Sigmoid colon (tissue), 4 donors: ENCODE measurements at regions not wholly inside any gene's neighbourhood (a gene's known extent, or its start where the extent isn't known, plus 50 kb on each side); places are given as distances from the start of the nearest gene placed in this dataset.

Experiments used
- POLR2A ChIP-seq, 2 donors: fragments of 450-650 bp; IDR thresholded peaks; one replicate each; pipeline ENCODE4 v1.6.1; 2016; ENCODE audit warnings: antibody characterized with exemption in 2 of 2, mild to moderate bottlenecking in 2 of 2, moderate library complexity in 2 of 2
- POLR2AphosphoS5 ChIP-seq, 4 donors: sonication (generic); formaldehyde crosslinking; IDR thresholded peaks; one replicate each; pipeline ENCODE4 v1.6.1; 2017; ENCODE audit warnings: antibody characterized with exemption in 4 of 4

DNA sequence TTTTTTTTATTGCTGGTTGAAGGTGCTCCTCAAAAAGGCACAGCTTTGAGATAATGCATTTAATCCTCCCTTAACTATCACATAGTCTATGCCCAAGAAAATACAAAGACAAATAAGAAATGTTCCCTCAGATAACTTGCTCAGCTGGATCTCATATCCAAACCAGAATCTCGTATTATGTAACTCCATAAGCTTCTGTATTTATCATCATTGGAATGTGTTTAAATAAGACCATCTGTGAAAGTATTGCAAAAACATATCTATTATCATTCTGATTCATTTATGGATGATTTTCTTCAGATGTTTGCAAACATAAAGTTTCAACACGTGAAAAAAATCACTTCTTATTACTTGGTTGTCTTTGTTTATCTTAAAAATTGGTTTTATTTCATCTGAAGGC is 190.9 kb downstream of the IRS2 start:
- TF ChIP-seq POLR2A (IDR thresholded peaks at IDR 0.05) = no peak
- TF ChIP-seq POLR2AphosphoS5 (IDR thresholded peaks at IDR 0.05) = no peak
